ENCODE measurements at regions not wholly inside any gene's neighbourhood (a gene's known extent, or its start where the extent isn't known, plus 50 kb on each side); places are given as distances from the start of the nearest gene placed in this dataset.
A peak's percentile ranks its signal among the peaks of the same experiment; 100 is the strongest.
"Not testable (repeated sequence)": the region's sequence is repeated elsewhere in the genome, so short reads cannot be mapped to it uniquely, and the experiment has no call there.

DNA sequence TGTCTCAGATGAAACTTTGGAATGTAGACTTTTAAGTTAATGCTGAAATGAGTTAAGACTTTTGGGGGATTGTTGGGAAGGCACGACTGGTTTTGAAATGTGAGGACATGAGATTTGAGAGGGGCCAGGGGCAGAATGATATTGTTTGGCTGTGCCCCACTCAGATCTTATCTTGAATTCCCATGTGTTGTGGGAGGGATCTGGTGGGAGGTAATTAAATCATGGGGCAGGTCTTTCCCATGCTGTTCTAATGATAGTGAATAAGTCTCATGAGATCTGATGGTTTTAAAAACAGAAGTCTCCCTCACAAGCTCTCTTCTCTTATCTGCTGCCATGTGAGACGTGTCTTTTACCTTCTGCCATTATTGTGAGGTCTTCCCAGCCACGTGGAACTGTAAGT, 127.6 kb upstream of the MGAT4C start:
- not testable (repeated sequence) for H3K9me3 ChIP-seq (ENCODE audit: control insufficient read depth, insufficient read depth, low read length); H3K9ac ChIP-seq (ENCODE audit: low read depth, low read length); H3K4me3 ChIP-seq (ENCODE audit: low read depth, low read length); H3K36me3 ChIP-seq (ENCODE audit: control insufficient read depth, insufficient read depth, low read length); H3K27me3 ChIP-seq (ENCODE audit: control insufficient read depth, insufficient read depth, low read length); H3K27ac ChIP-seq (ENCODE audit: low read depth, low read length); H3K4me1 ChIP-seq (ENCODE audit: control insufficient read depth, insufficient read depth, low read length)

DNA sequence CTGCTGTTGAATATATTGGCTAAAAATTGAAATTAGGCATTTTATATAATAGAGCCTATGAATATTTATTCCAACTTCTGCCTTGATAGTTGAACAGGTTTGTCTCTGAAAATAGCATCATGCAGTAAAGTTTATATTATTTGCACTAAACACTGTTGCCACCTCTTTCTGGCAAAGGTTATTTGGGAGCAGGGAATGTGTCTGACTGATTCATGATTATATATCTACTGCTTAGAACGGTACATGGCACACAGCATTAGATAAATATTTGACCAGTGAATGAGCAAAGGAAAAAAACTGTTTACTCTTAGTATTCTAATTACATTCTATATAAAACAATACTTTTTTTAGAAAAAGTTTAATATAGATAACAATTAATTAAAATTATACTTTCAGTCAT, 123.1 kb upstream of the MGAT4C start:
- Histone ChIP-seq H3K27me3 (ENCODE audit: control insufficient read depth, insufficient read depth, low read length) (no peaks in the 10 kb centered on the region), H3K4me3 (ENCODE audit: low read depth, low read length) (no peak overlapping the region), H3K9ac (ENCODE audit: low read depth, low read length) (no peak overlapping the region), H3K36me3 (ENCODE audit: control insufficient read depth, insufficient read depth, low read length) (no peaks in the 10 kb centered on the region), H3K9me3 (ENCODE audit: control insufficient read depth, insufficient read depth, low read length) (no peaks in the 10 kb centered on the region), H3K27ac (ENCODE audit: low read depth, low read length) (no peak overlapping the region), H3K4me1 (ENCODE audit: control insufficient read depth, insufficient read depth, low read length) (peaks cover 6% of the 10 kb centered on the region; the same call in 1 of the 2 replicates)

DNA sequence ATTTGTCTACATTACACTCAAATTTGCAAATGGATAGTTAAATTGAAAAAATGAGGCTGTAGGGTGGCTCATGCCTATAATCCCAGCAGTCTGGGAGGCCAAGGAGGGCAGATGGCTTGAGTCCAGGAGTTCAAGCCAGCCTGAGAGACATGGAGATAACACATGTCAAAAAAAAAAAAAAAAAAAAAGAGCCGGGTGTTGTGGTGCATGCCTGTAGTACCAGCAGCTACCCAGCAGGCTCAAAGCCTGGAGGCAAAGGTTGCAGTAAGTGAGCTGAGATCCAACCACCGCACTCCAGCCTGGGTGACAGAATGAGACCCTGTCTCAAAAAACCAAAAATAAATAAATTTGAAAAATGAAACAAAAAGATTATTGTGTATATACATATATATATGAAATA, 119.9 kb upstream of the MGAT4C start:
- H3K9ac ChIP-seq (ENCODE audit: low read depth, low read length) = no peak overlapping the region
- H3K27me3 ChIP-seq (ENCODE audit: control insufficient read depth, insufficient read depth, low read length) = no peaks in the 10 kb centered on the region
- H3K4me1 ChIP-seq (ENCODE audit: control insufficient read depth, insufficient read depth, low read length) = peaks cover 6% of the 10 kb centered on the region; the same call in 1 of the 2 replicates
- H3K9me3 ChIP-seq (ENCODE audit: control insufficient read depth, insufficient read depth, low read length) = no peaks in the 10 kb centered on the region
- no peak overlapping the region for H3K27ac ChIP-seq (ENCODE audit: low read depth, low read length)
- no peaks in the 10 kb centered on the region for H3K36me3 ChIP-seq (ENCODE audit: control insufficient read depth, insufficient read depth, low read length)
- no peak overlapping the region for H3K4me3 ChIP-seq (ENCODE audit: low read depth, low read length)

DNA sequence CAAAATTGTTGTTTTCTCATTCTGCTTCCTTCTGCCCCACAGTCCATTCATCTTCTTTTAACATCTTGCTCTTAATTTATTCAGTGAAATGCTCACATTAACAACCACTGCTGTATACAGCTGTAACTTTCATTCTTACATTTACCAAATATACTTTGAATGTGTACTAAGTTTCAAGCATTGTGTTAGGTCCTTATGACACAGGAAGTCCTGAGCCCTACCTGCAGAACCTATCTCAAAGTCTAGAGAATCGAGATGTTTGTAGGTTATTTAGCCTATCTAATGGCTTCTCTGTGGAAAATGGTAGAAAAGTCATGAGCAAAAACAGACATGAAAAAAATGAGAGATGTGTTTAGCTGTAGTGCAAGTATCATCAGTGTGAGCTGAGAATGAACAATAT, 117.6 kb upstream of the MGAT4C start:
- H3K4me1 ChIP-seq (ENCODE audit: control insufficient read depth, insufficient read depth, low read length) = peaks cover 6% of the 10 kb centered on the region; the same call in 1 of the 2 replicates
- H3K9ac ChIP-seq (ENCODE audit: low read depth, low read length) = no peak overlapping the region
- H3K27me3 ChIP-seq (ENCODE audit: control insufficient read depth, insufficient read depth, low read length) = no peaks in the 10 kb centered on the region
- no peaks in the 10 kb centered on the region for H3K36me3 ChIP-seq (ENCODE audit: control insufficient read depth, insufficient read depth, low read length)
- H3K27ac ChIP-seq (ENCODE audit: low read depth, low read length) = no peak overlapping the region
- no peaks in the 10 kb centered on the region for H3K9me3 ChIP-seq (ENCODE audit: control insufficient read depth, insufficient read depth, low read length)
- H3K4me3 ChIP-seq (ENCODE audit: low read depth, low read length) = no peak overlapping the region

DNA sequence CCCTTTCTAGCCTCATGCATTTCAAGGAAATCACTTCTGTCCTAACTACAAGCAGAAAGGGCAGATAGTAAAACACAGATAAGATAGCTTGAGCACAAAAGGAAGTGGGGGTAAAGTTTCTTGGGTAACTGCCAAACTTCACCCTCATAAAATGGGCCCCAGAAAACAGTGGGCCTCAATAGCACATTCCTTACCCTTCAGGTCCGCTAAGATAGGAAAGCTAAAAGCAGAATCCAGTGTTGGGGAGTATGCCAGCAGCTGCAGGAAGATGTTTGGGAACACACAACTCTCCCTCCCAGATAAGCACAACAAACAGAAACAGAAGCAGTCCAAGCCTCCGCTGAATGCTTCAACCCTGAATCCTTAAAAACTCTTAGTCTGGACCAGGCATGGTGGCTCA, 110.9 kb upstream of the MGAT4C start:
- H3K9ac ChIP-seq (ENCODE audit: low read depth, low read length) = no peak overlapping the region
- no peak overlapping the region for H3K4me3 ChIP-seq (ENCODE audit: low read depth, low read length)
- H3K27ac ChIP-seq (ENCODE audit: low read depth, low read length) = no peak overlapping the region
- H3K9me3 ChIP-seq (ENCODE audit: control insufficient read depth, insufficient read depth, low read length) = no peaks in the 10 kb centered on the region
- no peaks in the 10 kb centered on the region for H3K4me1 ChIP-seq (ENCODE audit: control insufficient read depth, insufficient read depth, low read length)
- no peaks in the 10 kb centered on the region for H3K27me3 ChIP-seq (ENCODE audit: control insufficient read depth, insufficient read depth, low read length)
- H3K36me3 ChIP-seq (ENCODE audit: control insufficient read depth, insufficient read depth, low read length) = no peaks in the 10 kb centered on the region

DNA sequence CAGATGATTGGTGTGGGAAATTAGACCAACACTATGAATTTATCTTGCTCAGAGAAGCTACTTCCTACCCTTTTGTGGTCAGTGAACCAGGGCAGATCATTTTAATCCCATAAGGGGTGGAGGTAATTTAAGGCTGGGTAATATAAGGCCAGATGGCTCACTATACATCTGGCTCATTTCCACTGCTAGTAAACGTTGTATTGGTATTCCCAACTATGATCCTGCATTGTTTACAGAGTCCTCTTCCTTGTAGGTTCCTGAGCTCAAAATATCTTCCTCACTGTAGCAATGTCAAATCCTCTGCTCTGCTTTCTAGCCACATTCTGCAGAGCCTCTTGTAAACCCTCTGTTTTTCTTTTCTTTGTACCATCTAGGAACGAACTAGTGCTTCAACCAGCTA, 93.0 kb upstream of the MGAT4C start:
- H3K4me1 ChIP-seq (ENCODE audit: control insufficient read depth, insufficient read depth, low read length) = no peaks in the 10 kb centered on the region; the same call in 1 of the 2 replicates
- H3K9ac ChIP-seq (ENCODE audit: low read depth, low read length) = no peak overlapping the region
- no peaks in the 10 kb centered on the region for H3K36me3 ChIP-seq (ENCODE audit: control insufficient read depth, insufficient read depth, low read length)
- H3K9me3 ChIP-seq (ENCODE audit: control insufficient read depth, insufficient read depth, low read length) = no peaks in the 10 kb centered on the region
- no peaks in the 10 kb centered on the region for H3K27me3 ChIP-seq (ENCODE audit: control insufficient read depth, insufficient read depth, low read length)
- no peak overlapping the region for H3K27ac ChIP-seq (ENCODE audit: low read depth, low read length)
- H3K4me3 ChIP-seq (ENCODE audit: low read depth, low read length) = no peak overlapping the region

DNA sequence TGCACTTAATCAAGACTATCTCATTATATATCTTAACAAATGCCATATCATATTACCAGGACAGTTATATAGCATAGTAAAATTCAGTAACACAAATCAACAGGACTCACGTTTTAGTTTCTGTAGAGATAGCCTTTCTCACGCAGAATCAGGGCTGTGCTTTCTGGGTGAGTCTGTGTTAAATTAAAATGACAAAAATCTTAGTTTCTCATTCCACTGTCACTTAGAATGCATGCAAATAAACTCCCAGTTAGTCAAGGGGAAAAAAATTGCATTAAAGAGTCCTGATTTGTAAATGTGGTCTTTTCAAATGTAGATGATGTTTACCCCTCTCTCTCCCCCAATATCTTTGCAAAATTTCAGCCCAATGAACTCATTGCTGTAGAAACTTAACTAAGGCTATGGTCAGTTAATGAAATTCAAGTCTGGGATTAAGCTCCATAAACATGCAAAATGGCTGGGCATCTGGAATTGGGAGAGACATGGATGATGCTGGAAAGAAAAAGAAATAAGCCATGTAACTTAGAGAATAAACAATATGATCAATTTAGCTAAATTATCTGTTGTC, 77.8 kb upstream of the MGAT4C start:
- no peaks in the 10 kb centered on the region for H3K36me3 ChIP-seq (ENCODE audit: control insufficient read depth, insufficient read depth, low read length)
- H3K4me1 ChIP-seq (ENCODE audit: control insufficient read depth, insufficient read depth, low read length) = peaks cover 62% of the 10 kb centered on the region
- H3K27me3 ChIP-seq (ENCODE audit: control insufficient read depth, insufficient read depth, low read length) = no peaks in the 10 kb centered on the region
- H3K4me3 ChIP-seq (ENCODE audit: low read depth, low read length) = peak overlapping the region; percentile 58
- no peak overlapping the region for H3K9ac ChIP-seq (ENCODE audit: low read depth, low read length)
- H3K27ac ChIP-seq (ENCODE audit: low read depth, low read length) = peak overlapping the region; percentile 85
- no peaks in the 10 kb centered on the region for H3K9me3 ChIP-seq (ENCODE audit: control insufficient read depth, insufficient read depth, low read length)

DNA sequence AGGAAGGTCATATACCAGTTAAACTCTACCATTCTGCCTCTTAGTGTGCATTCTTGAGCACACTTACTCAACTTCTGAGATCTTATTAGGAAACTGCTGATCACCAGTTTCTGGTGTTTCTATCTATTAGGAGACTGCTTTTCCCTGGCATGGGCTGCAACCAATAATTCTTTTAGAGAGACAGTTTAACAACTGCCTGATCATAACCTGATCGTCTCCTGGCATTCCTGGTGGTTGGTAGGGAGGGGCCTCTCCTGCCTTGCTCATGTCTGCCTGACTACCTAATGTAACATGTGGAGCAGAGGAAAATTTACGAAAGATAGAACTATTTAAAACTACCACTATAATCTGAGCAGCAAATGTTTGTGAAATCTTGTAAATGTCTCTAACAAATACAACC, 75.3 kb upstream of the MGAT4C start:
- Histone ChIP-seq H3K27ac (ENCODE audit: low read depth, low read length) (no peak overlapping the region), H3K27me3 (ENCODE audit: control insufficient read depth, insufficient read depth, low read length) (no peaks in the 10 kb centered on the region), H3K4me3 (ENCODE audit: low read depth, low read length) (no peak overlapping the region; the same call in 1 of the 2 replicates), H3K9me3 (ENCODE audit: control insufficient read depth, insufficient read depth, low read length) (no peaks in the 10 kb centered on the region), H3K9ac (ENCODE audit: low read depth, low read length) (no peak overlapping the region), H3K36me3 (ENCODE audit: control insufficient read depth, insufficient read depth, low read length) (no peaks in the 10 kb centered on the region), H3K4me1 (ENCODE audit: control insufficient read depth, insufficient read depth, low read length) (peaks cover 66% of the 10 kb centered on the region)

DNA sequence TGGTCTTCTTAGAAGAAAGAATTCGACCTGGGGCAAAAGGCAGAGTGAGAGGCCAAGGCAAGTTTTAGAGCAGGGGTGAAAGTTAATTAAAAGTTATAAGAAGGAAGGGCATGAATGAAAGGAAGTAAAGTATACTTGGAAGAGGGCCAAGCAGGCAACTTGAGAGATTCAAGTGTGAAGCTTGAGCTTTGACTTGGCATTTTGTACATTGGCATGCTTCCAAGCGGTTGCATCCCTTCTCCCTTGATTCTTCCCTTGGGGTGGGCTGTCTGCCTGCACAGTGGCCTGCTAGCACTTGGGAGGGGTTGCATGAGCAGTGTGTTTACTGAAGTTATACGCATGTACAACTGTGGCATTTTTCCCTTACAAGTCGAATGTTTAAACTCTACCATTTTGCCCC, 74.8 kb upstream of the MGAT4C start:
- Histone ChIP-seq H3K36me3 (ENCODE audit: control insufficient read depth, insufficient read depth, low read length) (no peaks in the 10 kb centered on the region), H3K27ac (ENCODE audit: low read depth, low read length) (no peak overlapping the region), H3K27me3 (ENCODE audit: control insufficient read depth, insufficient read depth, low read length) (no peaks in the 10 kb centered on the region), H3K9me3 (ENCODE audit: control insufficient read depth, insufficient read depth, low read length) (no peaks in the 10 kb centered on the region), H3K4me1 (ENCODE audit: control insufficient read depth, insufficient read depth, low read length) (peaks cover 63% of the 10 kb centered on the region), H3K4me3 (ENCODE audit: low read depth, low read length) (no peak overlapping the region), H3K9ac (ENCODE audit: low read depth, low read length) (no peak overlapping the region)

DNA sequence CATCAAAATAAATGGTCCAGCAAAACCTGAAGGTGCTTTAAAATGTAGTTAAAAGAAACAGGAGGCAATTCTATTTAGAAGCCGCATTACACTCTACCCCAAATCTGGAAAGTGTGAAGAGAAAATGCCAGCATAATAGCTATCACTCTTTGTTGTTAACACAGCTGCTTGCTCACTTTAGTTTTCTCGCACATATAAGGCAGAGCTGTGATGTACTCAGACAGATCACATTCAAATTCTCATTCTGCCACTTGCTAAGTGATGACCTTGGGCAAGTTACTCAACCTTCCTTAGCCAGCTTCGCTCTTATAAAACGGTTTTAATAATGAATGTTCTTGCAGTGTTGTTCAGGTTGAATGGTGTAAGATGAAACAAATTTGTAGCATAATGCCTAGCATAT, 56.0 kb upstream of the MGAT4C start:
- Histone ChIP-seq H3K9ac (ENCODE audit: low read depth, low read length) (no peak overlapping the region), H3K27ac (ENCODE audit: low read depth, low read length) (no peak overlapping the region)

More for the DNA sequence above, 56.0 kb upstream of the MGAT4C start:
- Histone ChIP-seq H3K9me3 (ENCODE audit: control insufficient read depth, insufficient read depth, low read length) (no peaks in the 10 kb centered on the region), H3K36me3 (ENCODE audit: control insufficient read depth, insufficient read depth, low read length) (no peaks in the 10 kb centered on the region), H3K4me1 (ENCODE audit: control insufficient read depth, insufficient read depth, low read length) (no peaks in the 10 kb centered on the region; the same call in 1 of the 2 replicates), H3K27me3 (ENCODE audit: control insufficient read depth, insufficient read depth, low read length) (no peaks in the 10 kb centered on the region), H3K4me3 (ENCODE audit: low read depth, low read length) (no peak overlapping the region)
